HUES48 (cell line): ENCODE measurements at regions not wholly inside any gene's neighbourhood (a gene's known extent, or its start where the extent isn't known, plus 50 kb on each side); places are given as distances from the start of the nearest gene placed in this dataset.

Source experiments
- H3K27ac ChIP-seq: one replicate; pipeline ENCODE4 v1.7.0; 2013; ENCODE audit warnings: low read depth, low read length, inconsistent platforms
- H3K27me3 ChIP-seq: 2 replicates; pipeline ENCODE4 v1.6.1; 2013; ENCODE audit warnings: mild to moderate bottlenecking, low read length; ENCODE audit not compliant: control insufficient read depth, insufficient read depth
- H3K36me3 ChIP-seq: 2 replicates; pipeline ENCODE4 v1.6.1; 2013; ENCODE audit warnings: low read length; ENCODE audit not compliant: control insufficient read depth, insufficient read depth
- H3K4me1 ChIP-seq: 2 replicates; pipeline ENCODE4 v1.6.1; 2013; ENCODE audit warnings: mild to moderate bottlenecking, low read length; ENCODE audit not compliant: control insufficient read depth, insufficient read depth
- H3K4me3 ChIP-seq: 2 replicates; pipeline ENCODE4 v1.5.1; 2013; ENCODE audit warnings: mild to moderate bottlenecking, low read depth, low read length
- H3K9ac ChIP-seq: 2 replicates; pipeline ENCODE4 v1.6.1; 2013; ENCODE audit warnings: mild to moderate bottlenecking, low read depth, low read length, moderate library complexity
- H3K9me3 ChIP-seq: 2 replicates; pipeline ENCODE4 v1.6.1; 2013; ENCODE audit warnings: low read length; ENCODE audit not compliant: control insufficient read depth, insufficient read depth

DNA sequence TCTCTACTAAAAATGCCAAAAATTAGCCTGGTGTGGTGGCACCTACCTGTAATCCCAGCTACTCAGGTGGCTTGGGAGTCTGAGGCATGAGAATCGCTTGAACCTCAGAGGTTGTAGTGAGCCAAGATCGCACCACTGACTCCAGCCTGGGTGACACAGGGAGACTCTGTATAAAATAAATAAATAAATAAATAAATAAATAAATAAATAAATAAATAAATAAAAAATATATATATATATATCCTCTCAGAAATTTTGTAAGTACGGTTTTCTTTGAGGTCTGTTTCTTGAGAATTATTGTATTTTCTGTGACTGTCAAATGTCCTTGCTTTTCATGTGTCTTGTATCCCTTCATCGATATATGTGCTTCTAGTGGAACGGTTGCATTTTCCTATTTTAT, 406.9 kb upstream of the FIGN start:
- H3K36me3 ChIP-seq: no peaks in the 10 kb centered on the region
- H3K27me3 ChIP-seq: no peaks in the 10 kb centered on the region
- no peaks in the 10 kb centered on the region for H3K9me3 ChIP-seq
- H3K9ac ChIP-seq: no peak overlapping the region
- no peak overlapping the region for H3K27ac ChIP-seq
- no peak overlapping the region for H3K4me3 ChIP-seq
- no peaks in the 10 kb centered on the region for H3K4me1 ChIP-seq

DNA sequence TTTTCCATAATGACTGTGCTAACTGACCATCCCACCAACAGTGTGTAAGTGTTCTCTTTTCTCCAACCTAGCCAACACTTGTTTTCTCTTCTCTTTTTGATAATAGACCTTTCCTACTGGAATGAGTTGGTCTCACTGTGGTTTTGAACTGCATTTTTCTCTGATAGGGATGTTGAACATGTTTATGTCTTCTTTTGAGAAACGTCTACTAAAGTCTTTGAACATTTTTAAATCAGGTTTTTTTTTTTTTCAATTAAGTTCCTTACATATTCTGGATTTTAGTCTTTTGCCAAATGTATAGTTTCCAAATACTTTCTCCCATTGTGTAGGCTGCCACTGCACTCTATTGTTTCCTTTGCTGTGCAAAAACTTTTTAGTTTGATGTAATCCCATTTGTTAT, 405.5 kb upstream of the FIGN start:
- Histone ChIP-seq H3K27me3 (no peaks in the 10 kb centered on the region), H3K27ac (no peak overlapping the region), H3K9ac (no peak overlapping the region), H3K4me3 (no peak overlapping the region), H3K9me3 (no peaks in the 10 kb centered on the region), H3K4me1 (no peaks in the 10 kb centered on the region), H3K36me3 (no peaks in the 10 kb centered on the region)

DNA sequence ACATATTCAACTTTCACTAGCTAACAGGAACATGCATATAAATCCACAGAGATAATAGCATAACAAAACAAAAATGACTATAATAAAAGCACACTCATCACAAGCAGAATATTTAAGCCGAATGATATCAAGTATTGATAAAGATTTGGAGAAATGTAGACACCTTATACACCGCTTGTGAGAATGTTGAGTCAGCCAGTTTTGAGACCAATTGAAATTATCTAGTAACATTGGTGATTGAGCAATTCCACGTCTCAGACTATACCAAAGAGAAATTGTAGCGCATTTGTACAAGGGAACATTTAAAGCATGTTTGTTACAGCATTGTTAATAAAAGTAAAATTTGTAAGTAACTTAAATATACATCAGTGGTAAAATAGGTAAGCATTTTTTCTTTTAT, 402.9 kb upstream of the FIGN start:
- H3K9ac ChIP-seq: no peak overlapping the region
- no peaks in the 10 kb centered on the region for H3K9me3 ChIP-seq
- no peaks in the 10 kb centered on the region for H3K4me1 ChIP-seq
- no peak overlapping the region for H3K4me3 ChIP-seq
- no peaks in the 10 kb centered on the region for H3K36me3 ChIP-seq
- H3K27ac ChIP-seq: no peak overlapping the region
- no peaks in the 10 kb centered on the region for H3K27me3 ChIP-seq

DNA sequence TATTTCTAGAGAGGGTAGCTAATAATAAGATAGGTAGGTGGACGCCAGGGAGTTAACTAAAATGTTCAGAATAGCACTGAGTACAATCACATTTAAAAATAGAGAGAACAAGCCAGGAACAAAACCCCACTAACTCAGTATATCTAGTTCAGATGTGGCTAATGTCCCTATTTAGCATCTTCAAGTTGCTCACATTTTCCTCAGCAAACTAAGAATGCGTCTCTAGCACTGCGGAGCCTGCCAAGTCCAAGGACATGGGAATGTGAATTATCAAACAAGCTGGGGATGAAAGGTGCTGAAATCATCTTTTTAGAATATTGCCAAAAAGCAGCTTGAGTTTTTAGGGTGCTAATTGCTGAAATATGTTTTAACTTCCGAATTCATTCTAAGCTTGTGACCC, 398.5 kb upstream of the FIGN start:
- no peak overlapping the region for H3K4me3 ChIP-seq
- no peak overlapping the region for H3K27ac ChIP-seq
- no peaks in the 10 kb centered on the region for H3K9me3 ChIP-seq
- H3K36me3 ChIP-seq: no peaks in the 10 kb centered on the region
- no peaks in the 10 kb centered on the region for H3K27me3 ChIP-seq
- no peak overlapping the region for H3K9ac ChIP-seq
- H3K4me1 ChIP-seq: no peaks in the 10 kb centered on the region

DNA sequence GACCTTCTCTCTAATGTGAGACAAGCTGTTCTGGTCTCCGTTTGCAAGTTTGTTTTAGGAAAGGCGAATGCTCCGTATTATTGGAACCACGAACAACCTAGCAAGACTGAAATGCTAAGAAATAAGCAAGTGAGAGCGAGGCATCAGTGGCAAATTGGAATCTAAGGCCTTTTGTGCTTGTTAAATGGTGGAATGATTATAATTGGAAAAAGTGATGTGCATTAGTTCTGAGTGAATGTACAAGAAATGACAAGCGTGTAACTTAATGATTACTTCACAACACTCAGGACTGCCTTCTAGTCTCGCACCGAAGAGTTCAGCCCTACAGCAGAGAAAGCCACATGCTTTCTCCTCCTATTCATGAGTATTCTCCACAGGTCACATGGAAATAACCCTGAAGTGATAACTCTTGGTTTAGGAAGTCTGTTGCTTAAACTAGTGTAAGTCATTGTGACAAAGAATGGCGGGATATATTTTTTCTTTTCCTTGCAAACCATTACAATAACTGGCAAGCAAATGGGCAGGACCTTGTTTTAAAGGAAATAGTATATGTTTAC, 392.2 kb upstream of the FIGN start:
- H3K4me1 ChIP-seq: no peaks in the 10 kb centered on the region
- no peaks in the 10 kb centered on the region for H3K27me3 ChIP-seq
- no peak overlapping the region for H3K9ac ChIP-seq
- no peak overlapping the region for H3K27ac ChIP-seq
- H3K4me3 ChIP-seq: no peak overlapping the region
- H3K36me3 ChIP-seq: no peaks in the 10 kb centered on the region
- no peaks in the 10 kb centered on the region for H3K9me3 ChIP-seq

DNA sequence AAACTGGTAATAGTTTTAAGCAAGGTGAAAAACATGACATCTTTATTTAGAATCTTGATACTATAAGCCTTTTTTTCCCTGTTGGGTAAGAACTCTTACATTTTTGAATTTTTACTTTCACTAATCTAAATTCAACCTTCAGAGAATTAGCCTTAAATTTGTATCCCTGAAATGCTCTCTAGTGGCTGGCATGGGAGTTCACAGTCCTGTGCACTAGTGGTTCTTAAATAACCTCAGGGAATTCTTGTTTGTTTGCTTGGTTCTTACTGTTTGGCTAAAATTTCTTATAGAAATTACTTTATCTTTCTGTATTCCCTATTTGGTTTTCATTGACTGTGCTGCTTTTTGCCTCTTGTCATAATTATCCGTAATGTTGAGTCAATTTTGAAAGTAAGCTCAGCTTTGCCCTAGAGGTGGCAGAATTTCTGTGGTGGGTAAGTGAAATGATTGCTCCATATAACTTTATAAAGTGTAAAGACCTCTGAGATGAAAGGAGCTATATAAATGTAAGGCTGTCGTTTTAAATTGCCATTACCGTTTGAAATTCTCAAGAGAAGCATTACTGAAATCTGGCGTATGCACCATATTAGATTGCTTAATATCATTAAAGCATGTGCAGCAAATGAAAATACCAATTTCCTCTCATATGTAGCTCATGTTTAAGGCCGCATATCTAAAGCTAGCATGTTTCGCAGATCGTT, 391.3 kb upstream of the FIGN start:
- Histone ChIP-seq H3K4me1 (no peaks in the 10 kb centered on the region), H3K36me3 (no peaks in the 10 kb centered on the region), H3K27ac (no peak overlapping the region), H3K9me3 (no peaks in the 10 kb centered on the region), H3K9ac (no peak overlapping the region), H3K4me3 (no peak overlapping the region), H3K27me3 (no peaks in the 10 kb centered on the region)

DNA sequence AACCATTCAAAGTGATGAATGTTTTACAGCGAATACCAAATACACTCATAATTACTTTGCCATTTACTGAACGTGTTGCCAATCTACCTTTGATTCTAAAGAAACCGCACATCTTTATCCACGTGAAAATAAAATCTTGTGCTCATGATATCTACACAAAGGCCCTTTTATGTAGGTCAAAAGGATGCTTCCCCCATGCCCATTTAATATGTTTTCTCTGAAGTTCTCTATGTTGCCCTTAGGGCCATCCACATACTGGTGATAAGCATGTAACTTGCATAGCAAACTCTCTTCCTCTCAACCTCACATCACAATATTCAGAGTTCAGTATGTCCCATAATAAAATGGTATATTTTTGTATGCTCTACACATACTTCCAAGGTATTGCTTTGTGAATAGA, 380.0 kb upstream of the FIGN start:
- no peak overlapping the region for H3K4me3 ChIP-seq
- no peaks in the 10 kb centered on the region for H3K27me3 ChIP-seq
- no peaks in the 10 kb centered on the region for H3K9me3 ChIP-seq
- H3K4me1 ChIP-seq: no peaks in the 10 kb centered on the region
- H3K27ac ChIP-seq: no peak overlapping the region
- H3K9ac ChIP-seq: no peak overlapping the region
- H3K36me3 ChIP-seq: no peaks in the 10 kb centered on the region

DNA sequence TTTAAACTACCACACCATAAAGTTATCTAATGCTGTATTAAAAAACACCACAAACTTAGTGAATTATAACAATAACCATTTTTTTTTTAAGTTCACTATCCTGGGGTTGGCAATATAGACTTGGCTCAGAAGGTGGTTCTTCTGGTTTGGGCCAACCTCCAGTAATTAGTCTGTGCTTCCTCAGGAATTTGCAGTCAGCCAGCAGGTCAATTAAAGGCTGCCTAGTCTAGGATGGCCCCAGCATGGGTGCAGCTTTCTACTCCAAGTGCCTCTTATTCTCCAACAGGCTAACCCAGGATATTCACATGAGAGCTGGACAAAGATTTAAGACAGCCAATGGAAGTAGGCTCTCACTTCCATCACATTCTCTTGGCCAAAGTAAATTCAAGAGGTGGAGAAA, 379.1 kb upstream of the FIGN start:
- Histone ChIP-seq H3K4me3 (no peak overlapping the region), H3K36me3 (no peaks in the 10 kb centered on the region), H3K4me1 (no peaks in the 10 kb centered on the region), H3K9ac (no peak overlapping the region), H3K27ac (no peak overlapping the region), H3K9me3 (no peaks in the 10 kb centered on the region), H3K27me3 (no peaks in the 10 kb centered on the region)

DNA sequence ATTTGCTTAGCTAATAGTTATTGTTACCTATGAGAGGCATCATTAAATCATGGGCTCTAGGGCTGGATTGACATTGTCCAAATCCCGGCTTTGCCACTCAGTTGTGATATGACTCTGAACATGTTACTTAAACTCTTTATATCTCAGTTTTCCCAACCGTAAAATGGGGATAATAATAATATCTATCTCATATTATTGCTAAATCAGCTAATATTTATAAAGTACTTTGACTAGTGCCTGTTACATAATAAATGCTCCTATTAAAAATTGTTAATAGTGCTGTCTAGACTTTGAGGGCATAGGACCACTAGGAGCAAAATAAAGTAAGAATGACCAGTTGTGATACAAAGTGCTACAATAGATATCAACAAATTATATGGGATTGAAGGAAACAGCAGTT, 376.3 kb upstream of the FIGN start:
- no peak overlapping the region for H3K27ac ChIP-seq
- no peak overlapping the region for H3K4me3 ChIP-seq
- no peaks in the 10 kb centered on the region for H3K9me3 ChIP-seq
- H3K9ac ChIP-seq: no peak overlapping the region
- no peaks in the 10 kb centered on the region for H3K27me3 ChIP-seq
- H3K36me3 ChIP-seq: no peaks in the 10 kb centered on the region
- H3K4me1 ChIP-seq: no peaks in the 10 kb centered on the region

DNA sequence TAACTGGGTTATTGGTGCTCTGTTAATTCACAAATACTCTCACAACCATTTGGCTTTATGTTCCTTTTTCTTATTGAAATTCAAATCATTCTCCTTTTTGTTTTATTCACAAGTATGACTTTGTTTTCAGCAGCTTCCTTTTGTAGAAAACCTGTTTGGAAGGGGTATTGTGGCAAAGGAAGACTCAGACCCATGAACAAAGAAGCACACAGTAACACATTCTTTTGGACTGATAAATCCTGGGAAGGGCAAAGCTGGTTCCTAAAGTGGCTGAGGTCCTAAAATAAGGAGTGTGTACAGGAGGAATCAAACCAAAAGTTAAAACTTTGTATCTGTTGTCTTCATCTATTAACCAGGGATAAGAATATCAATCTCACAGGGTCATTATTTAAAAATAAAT, 374.7 kb upstream of the FIGN start:
- no peak overlapping the region for H3K9ac ChIP-seq

DNA sequence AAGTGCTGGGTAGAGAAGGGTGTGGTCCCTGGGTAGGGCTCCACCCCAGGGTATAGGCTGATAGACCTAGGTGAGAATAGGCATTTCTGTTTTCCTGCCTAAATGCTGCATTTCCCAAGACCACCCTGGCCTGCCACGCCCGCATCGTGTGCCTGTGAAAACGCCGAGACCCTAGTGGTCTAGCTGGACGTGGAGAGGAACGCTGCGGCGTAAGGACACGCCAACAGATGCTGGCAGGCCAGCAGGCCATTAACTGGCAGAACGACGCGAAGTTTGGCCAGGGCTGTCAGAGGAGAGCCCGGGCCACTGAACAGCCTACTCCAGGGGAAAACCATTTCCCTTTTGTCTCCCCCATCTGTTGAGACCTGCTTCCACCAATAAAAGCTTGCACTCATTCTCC, 373.2 kb upstream of the FIGN start:
- no peak overlapping the region for H3K27ac ChIP-seq

More for the DNA sequence above, 374.7 kb upstream of the FIGN start:
- H3K27ac ChIP-seq: no peak overlapping the region
- no peaks in the 10 kb centered on the region for H3K36me3 ChIP-seq
- H3K4me1 ChIP-seq: no peaks in the 10 kb centered on the region
- no peak overlapping the region for H3K4me3 ChIP-seq
- no peaks in the 10 kb centered on the region for H3K27me3 ChIP-seq
- no peaks in the 10 kb centered on the region for H3K9me3 ChIP-seq

More for the DNA sequence above, 373.2 kb upstream of the FIGN start:
- Histone ChIP-seq H3K4me1 (no peaks in the 10 kb centered on the region), H3K9ac (no peak overlapping the region), H3K9me3 (no peaks in the 10 kb centered on the region), H3K4me3 (no peak overlapping the region), H3K27me3 (no peaks in the 10 kb centered on the region), H3K36me3 (no peaks in the 10 kb centered on the region)
